Omental fat pad (tissue), 3 donors: ENCODE measurements at regions not wholly inside any gene's neighbourhood (a gene's known extent, or its start where the extent isn't known, plus 50 kb on each side); places are given as distances from the start of the nearest gene placed in this dataset.
"Not testable (repeated sequence)": the region's sequence is repeated elsewhere in the genome, so short reads cannot be mapped to it uniquely, and the experiment has no call there.

Source experiments
- ATAC-seq: fragments of 150-250 bp; one replicate; pipeline ENCODE4 v1.9.1; 2016; ENCODE audit warnings: mild to moderate bottlenecking, moderate library complexity; ENCODE audit not compliant: low FRiP score
- DNase-seq: peaks from one replicate; pipeline ENCODE4 v3.0.0-alpha.2; 2019; ENCODE audit warnings: low spot score
- TF ChIP-seq, protein P1 (sequence below), 3 donors: fragments of 450-650 bp; IDR thresholded peaks; one replicate each; pipeline ENCODE4 v1.5.1; 2016 to 2017; ENCODE audit warnings: antibody characterized with exemption in 3 of 3, mild to moderate bottlenecking in 3 of 3, moderate library complexity in 2 of 3

DNA sequence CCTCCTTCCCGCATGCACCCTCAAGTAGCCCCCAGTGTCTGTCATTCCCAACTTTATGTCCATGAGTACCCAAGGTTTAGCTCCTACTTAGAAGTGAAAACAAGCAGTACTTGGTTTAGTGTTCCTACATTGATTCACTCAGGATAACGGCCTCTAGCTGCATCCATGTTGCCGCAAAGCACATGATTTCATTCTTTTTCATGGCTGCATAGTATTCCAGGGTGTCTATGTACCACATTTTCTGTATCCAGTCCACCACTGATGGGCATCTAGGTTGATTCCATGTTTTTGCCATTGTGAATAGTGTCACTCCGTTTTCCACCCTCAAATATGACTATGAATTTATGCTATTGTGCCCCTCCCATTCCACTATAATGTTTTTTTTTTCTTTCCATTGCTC, 130.5 kb upstream of the MXRA5 start:
- DNase-seq (no peak), ATAC-seq (no peak)

DNA sequence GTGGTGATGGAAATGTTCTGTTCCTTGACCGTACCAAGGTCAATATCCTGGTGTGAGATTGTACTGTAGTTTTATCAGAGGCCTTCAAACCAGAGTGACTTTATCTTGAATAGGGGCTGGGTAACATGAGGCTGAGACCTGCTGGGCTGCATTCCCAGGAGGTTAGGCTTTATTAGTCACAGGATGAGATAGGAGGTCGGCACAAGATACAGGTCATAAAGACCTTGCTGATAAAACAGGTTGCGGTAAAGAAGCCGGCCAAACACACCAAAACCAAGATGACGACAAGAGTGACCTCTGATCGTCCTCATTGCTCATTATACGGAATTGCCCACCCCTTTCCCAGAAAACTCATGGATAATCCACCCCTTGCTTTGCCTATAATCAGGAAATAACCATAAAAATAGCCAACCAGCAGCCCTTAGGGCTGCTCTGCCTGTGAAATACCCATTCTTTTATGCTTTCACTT, 123.8 kb upstream of the MXRA5 start:
- not testable (repeated sequence) for DNase-seq
- peak; percentile 57 for ATAC-seq

More for the DNA sequence above, 130.5 kb upstream of the MXRA5 start:
- TF ChIP-seq, protein P1, sequence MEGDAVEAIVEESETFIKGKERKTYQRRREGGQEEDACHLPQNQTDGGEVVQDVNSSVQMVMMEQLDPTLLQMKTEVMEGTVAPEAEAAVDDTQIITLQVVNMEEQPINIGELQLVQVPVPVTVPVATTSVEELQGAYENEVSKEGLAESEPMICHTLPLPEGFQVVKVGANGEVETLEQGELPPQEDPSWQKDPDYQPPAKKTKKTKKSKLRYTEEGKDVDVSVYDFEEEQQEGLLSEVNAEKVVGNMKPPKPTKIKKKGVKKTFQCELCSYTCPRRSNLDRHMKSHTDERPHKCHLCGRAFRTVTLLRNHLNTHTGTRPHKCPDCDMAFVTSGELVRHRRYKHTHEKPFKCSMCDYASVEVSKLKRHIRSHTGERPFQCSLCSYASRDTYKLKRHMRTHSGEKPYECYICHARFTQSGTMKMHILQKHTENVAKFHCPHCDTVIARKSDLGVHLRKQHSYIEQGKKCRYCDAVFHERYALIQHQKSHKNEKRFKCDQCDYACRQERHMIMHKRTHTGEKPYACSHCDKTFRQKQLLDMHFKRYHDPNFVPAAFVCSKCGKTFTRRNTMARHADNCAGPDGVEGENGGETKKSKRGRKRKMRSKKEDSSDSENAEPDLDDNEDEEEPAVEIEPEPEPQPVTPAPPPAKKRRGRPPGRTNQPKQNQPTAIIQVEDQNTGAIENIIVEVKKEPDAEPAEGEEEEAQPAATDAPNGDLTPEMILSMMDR (IDR thresholded peaks at IDR 0.05) = no peak

DNA sequence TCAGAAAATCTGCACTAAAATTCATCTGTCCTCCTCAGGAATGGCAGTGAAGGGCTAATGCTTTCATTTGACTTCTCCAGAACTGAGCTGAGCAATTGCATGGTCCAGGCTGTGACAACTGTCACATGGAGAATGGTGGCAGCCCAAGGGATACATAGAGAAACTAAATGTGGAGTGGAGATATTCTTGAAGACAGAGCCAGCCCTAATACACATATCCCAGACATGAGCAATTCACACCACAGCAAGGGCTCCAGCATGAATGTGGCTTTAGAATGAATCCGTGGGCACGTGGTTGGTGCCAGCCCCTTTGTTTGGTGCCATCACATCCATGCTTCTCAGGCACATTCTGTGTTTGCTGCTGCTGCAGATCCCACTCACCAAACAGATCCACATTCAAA, 121.6 kb upstream of the MXRA5 start:
- ATAC-seq = no peak
- no peak for DNase-seq
- TF ChIP-seq, protein P1 (IDR thresholded peaks at IDR 0.05) = no peak

DNA sequence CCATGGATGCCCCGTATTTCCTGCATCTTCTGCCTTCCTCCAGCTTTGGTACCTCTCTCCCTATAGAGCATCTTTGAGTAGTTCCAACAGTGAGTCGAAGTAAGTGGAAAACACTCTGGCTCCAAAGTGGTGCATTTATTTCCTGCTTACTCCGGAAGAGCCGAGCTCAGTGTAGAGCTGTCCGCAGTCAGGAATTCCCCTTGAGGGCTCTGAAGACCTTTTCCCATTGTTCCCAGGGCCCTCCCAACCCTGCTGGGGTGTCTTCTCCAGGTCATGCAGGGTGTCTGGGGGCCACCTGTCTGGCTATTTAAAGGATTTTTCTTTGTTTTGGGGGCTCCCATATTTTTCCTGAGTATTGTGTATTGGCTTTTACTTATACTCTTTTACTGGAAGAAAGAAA, 118.6 kb upstream of the MXRA5 start:
- ATAC-seq (no peak), DNase-seq (no peak)
- TF ChIP-seq, protein P1 (IDR thresholded peaks at IDR 0.05) = no peak

DNA sequence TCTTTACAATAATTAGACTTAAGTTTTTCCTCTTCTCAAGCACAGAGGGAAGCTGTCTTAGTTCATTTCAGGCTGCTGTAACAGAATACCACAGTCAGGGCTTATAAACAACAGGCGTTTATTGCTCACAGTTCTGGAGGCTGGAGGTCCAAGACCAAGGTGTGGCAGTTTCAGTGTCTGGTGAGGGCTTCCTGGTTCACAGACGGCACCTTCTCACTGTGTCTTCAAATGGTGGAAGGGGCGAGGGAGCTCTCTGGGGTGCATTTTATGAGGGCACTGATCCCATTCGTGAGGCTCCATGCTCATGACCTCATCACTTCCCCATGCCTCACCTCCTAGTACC, 115.7 kb upstream of the MXRA5 start:
- DNase-seq (no peak), ATAC-seq (no peak)
- TF ChIP-seq, protein P1 (IDR thresholded peaks at IDR 0.05) = no peak

DNA sequence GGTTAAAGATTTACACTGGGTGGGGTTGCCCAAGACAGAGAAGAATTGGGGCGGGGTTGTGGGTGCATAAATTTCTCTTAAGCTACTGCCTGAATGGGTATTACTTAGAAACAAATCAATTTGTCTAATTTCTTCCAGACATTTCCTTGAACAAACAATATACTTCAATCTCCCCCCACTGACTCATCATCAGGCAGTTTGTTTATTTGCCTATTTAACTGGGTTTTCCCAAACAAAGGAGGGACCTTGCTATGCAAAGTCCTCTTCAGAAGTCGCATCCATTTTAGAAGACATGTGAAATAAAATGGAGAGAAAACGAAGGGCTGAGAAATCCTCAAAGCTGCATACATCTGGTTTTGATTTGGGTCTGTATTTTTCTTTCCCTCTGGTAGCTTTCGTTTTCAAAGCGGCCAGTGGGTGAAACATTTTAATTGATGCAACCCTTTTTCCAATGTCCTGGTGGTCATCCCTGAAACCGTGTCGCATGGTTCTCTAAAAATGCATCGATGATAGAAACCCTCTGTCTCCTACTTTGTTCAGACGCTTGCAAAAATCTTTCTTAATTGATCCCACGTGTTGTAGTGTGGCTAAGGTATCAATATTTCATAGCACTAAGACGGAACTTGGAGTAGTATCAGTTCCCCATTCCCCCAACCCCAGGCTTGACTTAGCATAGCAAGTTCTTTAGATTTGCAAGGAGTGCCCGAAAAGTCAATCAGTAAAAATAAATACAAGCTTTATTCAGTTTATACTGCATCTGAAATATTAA, 115.1 kb upstream of the MXRA5 start:
- ATAC-seq (no peak), DNase-seq (no peak)
- TF ChIP-seq, protein P1 (IDR thresholded peaks at IDR 0.05) = no peak

DNA sequence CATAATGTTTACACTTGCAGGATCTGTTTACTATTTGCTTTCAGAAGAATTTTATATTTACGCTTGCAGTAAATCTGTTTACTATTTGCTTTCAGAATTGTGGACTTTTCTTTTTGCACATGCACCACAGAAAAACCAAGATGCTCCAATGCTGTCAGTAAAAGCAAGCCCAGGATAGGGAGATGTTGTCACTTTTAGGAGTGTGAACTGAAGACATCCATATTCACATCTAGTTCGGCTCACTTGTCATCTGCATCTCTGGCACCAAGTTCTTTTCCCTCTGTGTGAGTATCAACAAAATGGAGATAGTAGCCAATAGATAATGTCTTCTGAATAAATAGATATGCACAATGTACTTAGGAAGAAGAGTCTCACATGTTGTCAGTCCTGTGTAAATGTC, 109.3 kb upstream of the MXRA5 start:
- DNase-seq (no peak), ATAC-seq (no peak)
- TF ChIP-seq, protein P1 (IDR thresholded peaks at IDR 0.05) = no peak
